Upper lobe of right lung (tissue), 1 donor: ENCODE measurements at regions not wholly inside any gene's neighbourhood (a gene's known extent, or its start where the extent isn't known, plus 50 kb on each side); places are given as distances from the start of the nearest gene placed in this dataset.

Experiments
- ATAC-seq: fragments of 200-7000 bp; cut with Tn5 transposase; one replicate; pipeline ENCODE4 v1.9.1; 2020; ENCODE audit warnings: mild to moderate bottlenecking, moderate library complexity
- DNase-seq: peaks from one replicate; pipeline ENCODE4 v3.0.0-alpha.2; 2020
- H3K27ac ChIP-seq: fragments of 200-600 bp; one replicate; pipeline ENCODE4 v1.8.0; 2022
- H3K27me3 ChIP-seq: fragments of 200-600 bp; one replicate; pipeline ENCODE4 v1.8.0; 2022; ENCODE audit warnings: mild to moderate bottlenecking
- H3K36me3 ChIP-seq: fragments of 200-600 bp; one replicate; pipeline ENCODE4 v1.8.0; 2022
- H3K4me1 ChIP-seq: fragments of 200-600 bp; one replicate; pipeline ENCODE4 v1.8.0; 2022
- H3K4me3 ChIP-seq: fragments of 200-600 bp; one replicate; pipeline ENCODE4 v1.8.0; 2022; ENCODE audit warnings: mild to moderate bottlenecking
- H3K9me3 ChIP-seq: fragments of 200-600 bp; one replicate; pipeline ENCODE4 v1.8.0; 2022
- CTCF ChIP-seq: fragments of 200-600 bp; IDR thresholded peaks from one replicate; pipeline ENCODE4 v1.8.0; 2022; ENCODE audit warnings: antibody characterized with exemption
- intact Hi-C: fragments of 100-400 bp; cut with DNase I; formaldehyde crosslinking; loops from one replicate; pipeline ENCODE4 v1.11.0; 2022
- donor health status: DM: no; HTN: yes; CAD: no; lungs with severe emphysema.

- Histone ChIP-seq H3K27ac (no peak overlapping the region), H3K27me3 (no peaks in the 10 kb centered on the region), H3K4me3 (no peak overlapping the region), H3K4me1 (no peaks in the 10 kb centered on the region), H3K36me3 (no peaks in the 10 kb centered on the region), H3K9me3 (no peaks in the 10 kb centered on the region)
- no peak for TF ChIP-seq CTCF
- intact Hi-C loops = no loop called here
- ATAC-seq (no peak), DNase-seq (no peak)
Observed at GRCh38 chr10:81367132-81367531, 507.9 kb upstream of the NRG3 start.

- no peak for DNase-seq
- no peaks in the 10 kb centered on the region for H3K4me1 ChIP-seq
- no peak overlapping the region for H3K27ac ChIP-seq
- no peaks in the 10 kb centered on the region for H3K27me3 ChIP-seq
- intact Hi-C loops = no loop called here
- H3K9me3 ChIP-seq = no peaks in the 10 kb centered on the region
- no peak overlapping the region for H3K4me3 ChIP-seq
- no peak for TF ChIP-seq CTCF
- no peaks in the 10 kb centered on the region for H3K36me3 ChIP-seq
- ATAC-seq = peak; percentile 20
Observed at GRCh38 chr10:81386817-81387216, 488.2 kb upstream of the NRG3 start.

- H3K27me3 ChIP-seq = no peaks in the 10 kb centered on the region
- H3K4me1 ChIP-seq = no peaks in the 10 kb centered on the region
- TF ChIP-seq CTCF = no peak
- no peak overlapping the region for H3K4me3 ChIP-seq
- DNase-seq (no peak), ATAC-seq (no peak)
- intact Hi-C loops = no loop called here
- no peak overlapping the region for H3K27ac ChIP-seq
- no peaks in the 10 kb centered on the region for H3K36me3 ChIP-seq
- H3K9me3 ChIP-seq = no peaks in the 10 kb centered on the region
Observed at GRCh38 chr10:81403451-81403850, 471.5 kb upstream of the NRG3 start.

- intact Hi-C loops = no loop called here
- Histone ChIP-seq H3K36me3 (no peaks in the 10 kb centered on the region), H3K4me3 (no peak overlapping the region), H3K4me1 (no peaks in the 10 kb centered on the region), H3K27ac (no peak overlapping the region), H3K27me3 (no peaks in the 10 kb centered on the region), H3K9me3 (no peaks in the 10 kb centered on the region)
- ATAC-seq (no peak), DNase-seq (no peak)
- no peak for TF ChIP-seq CTCF
Observed at GRCh38 chr10:81405399-81405798, 469.6 kb upstream of the NRG3 start.

GRCh38 chr10:81414038-81414437 is 461.0 kb upstream of the NRG3 start:
- H3K9me3 ChIP-seq = no peaks in the 10 kb centered on the region
- no peak overlapping the region for H3K4me3 ChIP-seq
- no peaks in the 10 kb centered on the region for H3K36me3 ChIP-seq
- ATAC-seq = no peak
- no peak overlapping the region for H3K27ac ChIP-seq
- no peaks in the 10 kb centered on the region for H3K4me1 ChIP-seq
- no peak for TF ChIP-seq CTCF
- H3K27me3 ChIP-seq = no peaks in the 10 kb centered on the region
- DNase-seq = no peak
- intact Hi-C loops = no loop called here

GRCh38 chr10:81426722-81427121 is 448.3 kb upstream of the NRG3 start:
- ATAC-seq (no peak), DNase-seq (no peak)
- H3K4me1 ChIP-seq = no peaks in the 10 kb centered on the region
- intact Hi-C loops = no loop called here
- H3K9me3 ChIP-seq = no peaks in the 10 kb centered on the region
- no peak for TF ChIP-seq CTCF
- H3K36me3 ChIP-seq = no peaks in the 10 kb centered on the region
- no peak overlapping the region for H3K27ac ChIP-seq
- no peak overlapping the region for H3K4me3 ChIP-seq
- H3K27me3 ChIP-seq = no peaks in the 10 kb centered on the region
